Stimulated activated CD8-positive, alpha-beta memory T cell treated with anti-CD3 and anti-CD28 coated beads, Interleukin-15, amount 100 ng/mL, for 4 hours (primary cell): ENCODE measurements at regions not wholly inside any gene's neighbourhood (a gene's known extent, or its start where the extent isn't known, plus 50 kb on each side); places are given as distances from the start of the nearest gene placed in this dataset.
"Not testable (repeated sequence)": the region's sequence is repeated elsewhere in the genome, so short reads cannot be mapped to it uniquely, and the experiment has no call there.

Experiments
- DNase-seq, 2 donors: peaks; one replicate each; pipeline ENCODE4 v3.0.0-alpha.2; 2020; ENCODE audit warnings: low read depth in 2 of 2

DNA sequence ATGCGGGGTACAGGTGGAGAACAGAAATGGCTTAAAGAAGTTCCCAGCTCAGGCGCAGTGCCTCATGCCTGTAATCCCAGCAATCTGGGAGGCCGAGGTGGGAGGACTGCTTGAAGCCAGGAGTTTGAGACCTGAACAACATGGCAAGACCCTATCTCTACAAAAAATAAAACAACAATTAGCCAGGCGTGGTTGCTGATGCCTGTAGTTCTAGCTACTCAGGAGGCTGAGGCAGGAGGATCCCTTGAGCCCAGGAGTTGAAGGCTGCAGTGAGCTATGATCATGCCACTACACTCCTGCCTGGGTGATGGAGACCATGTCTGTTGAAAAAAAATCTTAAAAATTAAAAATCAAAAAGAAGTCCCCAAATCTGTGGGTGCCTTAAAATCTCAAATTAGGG is 228.3 kb upstream of the WSB1 start:
- no peak for DNase-seq

DNA sequence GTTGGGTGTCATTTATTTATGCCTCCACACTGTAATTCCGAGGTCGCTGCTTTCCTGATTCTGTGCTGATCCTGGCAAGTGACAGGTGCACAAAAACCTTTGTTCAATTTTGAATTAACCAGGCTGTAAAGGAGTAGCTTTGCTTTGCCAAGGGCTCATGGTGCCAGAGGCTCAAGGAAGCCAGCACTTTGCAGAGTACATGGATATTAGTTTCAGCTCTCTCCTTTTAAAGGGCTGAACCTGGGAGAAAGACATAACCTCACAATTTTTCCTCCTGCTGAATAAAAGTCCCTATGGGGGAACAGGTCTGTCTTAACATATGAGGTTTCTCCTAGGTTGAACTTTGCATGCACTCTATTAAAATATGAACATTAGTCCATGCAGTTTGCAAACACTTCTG is 227.6 kb upstream of the WSB1 start:
- no peak for DNase-seq

DNA sequence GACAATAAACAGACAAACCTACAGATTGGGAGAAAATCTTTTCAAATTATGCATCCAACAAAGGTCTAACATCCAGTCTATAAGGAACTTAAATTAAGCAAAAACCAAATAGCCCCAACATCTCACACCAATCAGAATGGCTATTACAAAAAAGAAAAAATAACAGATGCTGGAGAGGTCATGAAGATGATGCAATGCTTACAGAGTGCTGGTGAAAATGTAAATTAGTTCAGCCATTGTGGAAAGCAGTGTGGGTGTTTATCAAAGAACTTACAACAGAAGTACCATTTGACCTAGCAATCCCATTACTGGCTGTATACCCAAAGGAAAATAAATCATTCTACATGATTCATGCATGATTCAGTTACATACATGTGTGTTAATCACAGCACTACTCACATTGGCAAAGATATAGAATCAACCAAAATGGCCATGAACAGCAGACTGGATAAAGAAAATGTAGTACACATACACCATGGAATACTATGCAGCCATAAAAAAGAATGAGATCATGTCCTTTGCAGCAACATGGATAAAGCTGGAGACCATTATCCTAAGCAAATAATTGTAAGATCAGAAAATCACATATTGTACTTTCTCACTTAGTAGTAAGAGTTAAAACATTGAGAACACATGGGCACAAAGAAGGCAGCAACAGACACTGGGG is 223.9 kb upstream of the WSB1 start:
- no peak for DNase-seq

DNA sequence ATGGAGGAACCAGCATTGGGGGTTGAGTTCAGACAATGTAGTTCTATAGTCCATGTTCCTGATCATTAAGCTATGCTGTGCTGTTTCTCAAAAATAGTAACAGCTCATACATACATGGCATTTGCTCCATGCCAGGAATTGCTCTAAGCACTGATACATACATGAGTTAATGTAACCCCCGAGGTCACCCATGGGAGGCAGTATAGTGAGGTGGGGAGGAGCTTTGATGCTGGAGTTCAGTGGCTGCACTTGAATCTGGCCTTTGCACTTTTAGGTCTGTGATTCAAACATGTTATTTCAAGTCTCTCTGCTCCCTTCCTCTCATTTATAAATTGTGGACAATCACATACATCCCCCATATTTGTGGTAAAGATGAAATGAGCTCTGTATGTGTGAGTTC is 223.1 kb upstream of the WSB1 start:
- no peak for DNase-seq

DNA sequence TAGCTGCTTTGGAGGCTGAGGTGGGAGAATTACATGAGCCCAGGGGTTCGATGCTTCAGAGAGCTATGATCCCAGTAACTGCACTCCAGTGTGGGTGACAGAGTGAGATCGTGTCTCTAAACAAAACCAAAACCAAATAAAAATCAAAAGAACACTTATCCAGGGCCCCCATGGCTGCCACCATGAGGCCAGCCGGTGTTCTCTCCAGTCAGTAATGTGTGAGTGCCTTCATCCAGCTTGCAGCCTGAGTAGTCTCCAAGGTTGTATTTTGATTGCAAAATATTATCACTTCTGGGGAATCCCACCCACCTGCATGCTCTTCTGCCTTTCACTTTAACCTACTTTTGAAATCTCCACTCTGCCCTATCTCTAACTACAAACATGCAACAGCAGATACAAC is 221.0 kb upstream of the WSB1 start:
- DNase-seq, result no peak

DNA sequence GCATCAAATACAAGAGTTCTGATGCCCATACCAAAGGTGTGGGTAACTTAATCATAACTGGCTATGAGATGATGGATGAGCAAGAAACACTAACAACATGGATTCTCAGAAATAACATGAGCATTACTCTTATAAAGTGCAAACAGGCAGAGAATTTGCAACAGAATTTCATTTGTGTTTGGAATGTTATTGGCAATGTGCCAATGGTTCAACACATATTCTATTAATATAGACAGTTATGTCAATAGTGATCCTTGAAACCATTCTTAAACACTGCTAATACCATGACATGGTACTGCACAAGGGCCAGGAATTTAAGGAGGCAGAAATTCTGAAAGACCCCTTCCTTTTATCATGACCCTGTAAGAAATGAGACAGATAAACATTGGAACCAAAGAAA is 217.1 kb upstream of the WSB1 start:
- DNase-seq, result no peak

DNA sequence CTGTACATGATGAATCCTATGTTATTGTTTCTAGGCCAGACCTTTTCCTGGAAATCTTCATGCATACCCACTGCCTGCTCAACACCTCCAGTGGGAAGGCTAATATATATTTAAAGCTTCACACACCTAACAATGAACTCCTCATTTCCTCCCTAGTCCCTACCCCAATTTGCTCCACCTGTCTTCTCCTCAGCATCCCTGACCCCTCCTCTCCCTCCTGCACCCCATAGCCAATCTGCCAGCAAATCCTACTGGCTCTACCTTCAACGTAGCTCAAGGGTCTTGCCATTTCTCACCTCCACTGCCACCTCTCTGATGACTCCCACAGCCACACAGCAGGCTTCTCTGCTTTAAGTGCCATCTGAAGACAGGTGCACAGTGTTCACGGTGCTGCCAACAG is 215.6 kb upstream of the WSB1 start:
- no peak for DNase-seq

DNA sequence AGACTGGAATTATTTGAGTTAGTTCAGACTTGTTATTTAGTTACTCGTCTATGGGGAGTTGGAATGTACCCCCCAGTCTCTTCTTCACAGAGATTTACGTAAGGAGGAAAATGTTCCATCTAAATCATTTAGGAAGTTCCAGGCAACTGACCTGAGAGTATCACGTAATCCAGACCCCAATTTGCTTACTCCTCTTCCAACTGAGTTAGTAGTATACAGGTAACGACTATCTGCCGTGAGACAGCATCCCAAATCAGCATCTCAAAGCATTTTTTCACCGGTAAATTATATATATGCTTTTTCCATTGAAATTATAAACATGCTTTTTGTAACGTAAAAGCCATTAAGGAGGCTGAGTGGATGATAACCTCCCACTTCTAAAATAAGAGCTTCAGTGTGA is 214.3 kb upstream of the WSB1 start:
- DNase-seq, result no peak

DNA sequence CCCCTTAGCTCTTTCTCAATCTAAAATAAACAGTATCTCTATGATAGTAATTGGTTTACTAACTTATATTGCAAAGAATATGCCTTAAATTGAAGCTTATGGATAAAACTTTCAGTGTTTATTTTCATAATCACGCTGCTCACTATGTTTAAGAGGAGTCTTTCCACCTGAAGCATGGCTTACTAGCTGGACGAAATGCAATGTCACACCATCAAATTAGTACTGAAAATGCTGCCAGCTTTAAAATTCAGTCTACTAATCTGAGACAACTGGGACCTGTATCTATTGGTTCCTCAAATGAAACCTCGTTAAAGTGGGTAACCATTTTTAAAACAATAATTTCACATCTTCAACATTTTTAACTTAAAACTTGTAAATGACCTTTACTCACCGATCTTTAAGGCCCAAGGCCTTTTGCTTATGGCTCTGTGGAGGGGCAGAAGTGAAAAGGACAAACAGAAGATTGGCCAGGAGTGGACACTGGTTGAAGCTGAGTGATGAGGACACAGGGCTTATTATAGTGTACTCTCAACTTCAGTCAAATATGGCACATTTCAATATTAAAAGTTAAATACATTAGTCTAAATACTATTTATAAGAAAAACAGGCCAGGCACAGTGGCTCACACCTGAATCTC is 212.8 kb upstream of the WSB1 start:
- no peak for DNase-seq

DNA sequence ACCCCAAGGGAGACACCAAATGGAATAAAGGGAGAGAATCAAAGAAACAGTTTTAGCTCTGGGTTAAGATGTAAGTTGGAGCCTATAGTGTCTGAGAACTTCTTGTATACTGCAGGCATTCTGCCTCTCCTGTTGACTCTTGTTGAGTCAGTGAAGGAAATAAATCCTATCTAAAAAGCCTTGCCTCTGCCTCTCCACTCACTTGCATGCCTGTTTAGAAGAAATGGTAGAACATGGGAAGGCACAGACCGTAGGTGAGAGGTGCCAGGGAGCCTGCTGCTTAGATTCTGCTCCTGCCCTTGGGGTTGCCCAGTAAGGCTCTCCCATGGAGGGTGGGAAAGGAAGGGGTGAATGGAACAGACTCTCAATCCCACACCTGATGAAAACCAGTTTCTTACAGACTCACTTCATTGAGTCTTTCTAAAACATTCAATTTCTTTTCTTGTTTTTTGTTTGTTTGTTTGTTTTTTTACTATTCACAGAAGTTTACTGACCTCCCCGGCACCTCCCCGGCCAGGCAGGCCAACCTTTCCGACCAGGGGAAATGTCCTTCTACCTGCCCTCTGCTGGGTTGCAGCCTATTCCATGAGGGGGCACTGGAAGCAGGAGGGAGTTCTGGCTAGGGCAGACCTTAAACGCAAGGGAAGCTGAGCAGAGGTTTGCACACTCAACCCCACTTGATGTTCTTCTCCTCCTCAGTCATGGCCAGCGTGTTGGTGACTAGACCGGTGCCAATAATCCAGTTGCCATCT is 211.7 kb upstream of the WSB1 start:
- no peak for DNase-seq

DNA sequence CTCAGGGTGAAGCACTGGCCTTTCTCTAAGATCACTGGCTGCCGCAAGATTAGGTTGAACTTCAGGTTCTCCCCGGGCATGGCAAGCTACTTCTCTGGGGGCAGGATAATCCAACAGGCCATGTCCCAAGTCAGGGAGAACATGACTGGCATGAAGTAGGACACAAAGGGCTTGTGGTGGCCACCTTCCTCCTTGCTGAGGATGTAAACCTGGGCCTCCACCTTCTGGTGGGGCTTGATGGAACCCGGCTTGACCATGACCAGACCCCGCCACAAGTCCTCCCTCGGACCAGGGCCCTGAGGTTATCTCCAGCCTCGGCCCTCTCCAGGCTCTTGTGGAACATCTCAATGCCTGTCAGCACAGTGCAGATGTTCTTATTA is 211.1 kb upstream of the WSB1 start:
- no peak for DNase-seq

DNA sequence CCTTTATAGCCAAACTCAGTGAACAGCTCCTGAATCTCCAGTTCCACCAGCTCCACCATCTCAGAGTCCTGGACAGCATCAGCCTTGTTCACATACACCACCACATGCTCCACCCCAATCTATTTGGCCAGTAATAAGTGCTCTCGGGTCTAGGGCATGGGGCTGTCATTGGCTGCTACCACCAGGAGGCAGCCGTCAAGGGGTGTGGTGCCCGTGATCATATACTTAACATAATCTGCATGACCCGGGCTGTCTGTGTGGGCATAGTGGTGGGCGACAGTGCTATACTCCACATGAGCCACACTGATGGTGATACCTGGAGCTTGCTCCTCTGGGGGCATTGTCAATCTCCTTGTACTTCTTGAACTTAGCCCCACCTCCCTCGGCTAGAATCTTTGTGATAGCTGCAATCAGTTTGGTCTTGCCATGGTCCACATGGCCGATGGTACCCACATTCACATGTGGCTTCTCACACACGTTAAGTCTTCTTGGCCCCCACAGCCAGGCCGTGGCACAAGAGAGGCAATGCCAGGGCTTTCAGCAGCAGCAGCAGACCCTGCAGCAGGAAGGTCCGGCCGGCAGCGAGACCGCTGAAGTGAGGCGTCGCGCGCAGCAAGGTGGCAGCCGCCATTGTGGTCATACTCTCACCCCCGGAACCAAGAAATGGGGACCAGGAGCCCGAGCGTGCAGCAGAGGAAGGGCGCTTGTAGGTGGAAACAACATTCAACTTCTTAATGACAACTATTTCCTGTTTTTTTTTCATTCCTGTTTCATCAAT is 210.3 kb upstream of the WSB1 start:
- DNase-seq, result no peak

DNA sequence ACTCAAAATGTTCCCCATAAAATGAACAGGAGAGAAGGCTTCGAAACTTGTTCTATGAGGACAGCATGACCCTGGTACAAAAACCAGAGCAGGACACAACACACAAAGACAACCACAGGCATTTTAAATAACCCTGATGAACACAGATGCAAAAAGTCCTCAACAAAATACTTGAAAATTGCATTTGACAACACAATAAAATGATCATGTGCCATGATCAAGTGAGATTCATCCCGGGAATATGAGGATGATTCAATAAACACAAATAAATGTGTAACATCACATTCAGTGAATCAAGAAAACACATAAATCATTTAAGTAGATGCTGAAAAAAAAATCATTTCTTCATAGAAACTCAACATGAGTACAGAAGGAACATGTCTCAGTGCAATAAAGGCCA is 208.4 kb upstream of the WSB1 start:
- DNase-seq, result no peak

DNA sequence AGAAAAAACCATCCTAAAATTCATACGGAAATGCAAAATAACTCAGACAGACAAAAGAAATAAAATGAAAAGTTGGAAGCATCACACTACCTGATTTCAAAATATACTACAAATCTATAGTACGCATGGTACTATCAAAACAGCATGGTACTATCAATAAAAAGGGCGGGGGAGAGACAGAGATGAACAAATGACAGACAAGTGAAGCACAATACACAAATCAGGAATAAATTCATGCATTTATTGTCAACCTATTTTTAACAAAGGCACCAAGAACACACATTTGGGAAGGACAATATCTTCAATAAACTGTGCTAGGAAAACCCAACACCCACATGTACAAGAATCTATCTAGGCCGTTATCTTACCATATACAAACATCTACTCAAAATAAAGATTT is 207.4 kb upstream of the WSB1 start:
- no peak for DNase-seq

DNA sequence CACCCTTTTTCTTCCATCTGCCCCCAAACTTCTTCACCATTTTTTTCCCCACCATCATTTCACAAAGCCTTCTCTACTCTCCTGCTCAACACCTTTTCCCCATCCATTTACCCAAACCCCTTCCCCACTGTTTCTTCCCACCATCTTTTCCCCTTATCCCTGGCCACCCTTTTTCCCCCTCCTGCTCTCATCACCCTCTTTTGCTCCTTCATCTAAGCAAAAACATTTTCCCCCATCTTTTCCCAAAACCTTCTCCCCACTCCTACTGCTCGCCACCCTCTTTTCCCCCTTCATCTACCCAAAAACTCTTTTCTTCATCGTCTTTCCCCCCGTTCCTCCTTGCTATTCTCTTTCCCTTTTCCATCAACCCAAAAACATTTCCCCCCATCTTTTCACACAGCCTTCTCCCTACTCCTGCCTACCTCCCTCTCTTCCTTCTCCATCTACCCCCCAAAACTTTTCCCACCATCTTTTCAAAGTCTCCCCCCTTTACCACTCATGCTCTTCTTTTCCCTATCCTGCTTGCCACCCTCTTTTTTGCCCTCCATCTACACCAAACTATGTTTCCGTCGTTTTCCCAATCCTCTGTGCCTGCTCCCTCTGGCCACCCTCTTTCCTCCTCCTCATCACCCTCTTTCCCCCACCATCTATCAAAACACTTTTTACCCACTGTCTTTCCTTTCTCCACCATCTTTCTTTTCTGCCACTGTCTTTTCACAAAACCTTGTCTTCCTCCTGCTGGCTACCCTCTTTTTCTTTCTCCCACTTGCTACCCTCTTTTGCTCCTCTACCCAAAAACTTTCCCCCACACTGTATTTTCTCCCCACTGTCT is 205.8 kb upstream of the WSB1 start:
- no peak for DNase-seq

DNA sequence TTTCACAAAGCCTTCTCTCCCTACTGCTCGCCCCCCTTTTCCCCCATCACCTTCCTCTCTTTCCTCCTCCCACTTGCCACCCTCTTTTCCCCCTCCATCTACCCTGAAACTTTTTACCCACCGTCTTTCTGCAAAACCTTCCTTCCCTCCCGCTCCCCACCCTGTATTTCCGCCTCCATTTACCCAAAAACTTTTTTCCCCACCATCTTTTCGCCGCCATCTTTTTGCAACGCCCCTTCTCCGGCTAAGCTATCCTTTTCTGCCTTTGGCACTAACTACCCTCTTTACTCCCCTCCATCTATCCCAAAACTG is 205.2 kb upstream of the WSB1 start:
- no peak for DNase-seq

DNA sequence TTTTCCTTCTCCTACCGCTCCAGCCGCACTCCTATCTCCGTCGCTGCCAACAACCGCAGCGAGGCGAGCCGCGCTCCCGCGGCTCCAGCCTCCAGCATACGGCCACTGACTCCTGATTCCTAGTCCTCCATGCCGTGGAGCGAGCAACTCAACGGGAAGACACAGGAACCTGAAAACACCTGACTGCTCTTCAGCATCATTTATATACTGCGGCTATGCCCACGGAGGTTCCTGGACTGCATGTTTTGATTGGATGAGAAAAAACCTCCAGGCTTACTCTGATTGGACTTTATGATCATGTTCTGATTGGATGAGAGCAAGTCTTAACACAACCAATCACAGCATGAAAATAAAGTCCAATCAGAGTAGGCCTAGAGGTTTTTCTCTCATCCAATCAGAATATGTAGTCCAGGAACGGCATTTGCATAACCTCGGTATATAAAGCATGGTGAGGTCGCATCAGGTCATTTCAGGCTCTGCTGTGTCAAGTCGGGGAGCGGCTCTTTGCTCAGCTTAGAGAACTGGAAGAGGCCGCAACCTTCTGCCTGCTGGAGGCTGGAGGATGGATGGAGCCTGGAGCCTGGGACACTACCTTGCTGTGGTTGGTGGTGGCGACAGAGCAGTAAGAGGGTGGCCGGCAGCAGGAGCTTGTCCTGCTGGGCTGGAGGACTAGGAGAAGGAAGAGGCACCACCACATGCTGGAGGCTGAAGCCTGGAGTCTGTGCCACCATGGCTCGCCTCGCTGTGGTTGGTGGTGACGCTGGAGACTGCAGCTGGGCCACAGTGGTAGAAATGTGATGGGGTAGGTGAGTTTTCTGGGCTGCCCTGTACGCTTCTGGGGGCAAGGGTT is 204.6 kb upstream of the WSB1 start:
- DNase-seq, result not testable (repeated sequence)

DNA sequence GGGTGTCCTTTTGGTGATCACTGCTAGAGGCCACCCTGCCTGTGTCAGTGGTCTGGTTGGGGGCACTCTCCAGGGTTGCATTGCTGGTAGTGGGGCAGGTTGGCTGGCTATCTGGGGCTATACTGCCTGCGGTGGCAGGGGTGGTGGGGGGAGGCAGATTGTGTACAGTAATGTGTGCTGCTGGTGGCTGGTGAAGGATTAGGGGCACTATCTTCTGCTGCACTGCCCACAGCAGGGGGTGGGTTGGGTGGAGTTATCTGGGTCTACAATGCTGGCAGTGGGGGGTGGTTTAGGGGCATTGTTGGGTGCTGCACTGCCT is 204.0 kb upstream of the WSB1 start:
- DNase-seq, result no peak

DNA sequence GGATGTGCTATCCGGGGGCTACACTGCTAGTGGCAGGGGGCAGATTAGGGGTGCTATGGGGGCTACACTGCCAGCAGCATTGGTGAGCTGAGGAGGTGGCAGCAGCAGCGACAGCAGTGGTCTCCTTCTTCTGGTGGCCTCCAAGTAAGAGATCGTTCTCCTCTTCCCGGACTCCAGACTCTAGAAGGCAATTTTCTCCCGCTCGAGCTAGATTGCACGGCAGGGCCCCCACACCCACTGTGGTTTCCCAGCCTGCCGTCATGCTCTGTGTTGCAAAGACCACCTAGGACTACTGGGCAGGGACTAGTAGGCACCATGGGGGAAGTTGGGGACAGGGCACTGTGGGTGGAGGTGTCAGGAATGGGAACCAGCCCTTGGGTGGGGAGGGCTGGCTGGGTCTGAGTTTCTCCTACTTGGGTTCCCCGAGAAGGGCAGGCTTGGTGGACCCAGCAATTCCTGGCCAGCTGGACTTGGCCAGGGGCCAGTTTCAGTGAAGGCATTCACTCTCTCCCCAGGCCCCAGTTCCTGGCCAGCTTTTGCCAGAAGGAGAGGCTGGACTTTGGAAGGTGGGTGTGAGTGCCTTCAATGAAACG is 203.4 kb upstream of the WSB1 start:
- DNase-seq, result not testable (repeated sequence)

DNA sequence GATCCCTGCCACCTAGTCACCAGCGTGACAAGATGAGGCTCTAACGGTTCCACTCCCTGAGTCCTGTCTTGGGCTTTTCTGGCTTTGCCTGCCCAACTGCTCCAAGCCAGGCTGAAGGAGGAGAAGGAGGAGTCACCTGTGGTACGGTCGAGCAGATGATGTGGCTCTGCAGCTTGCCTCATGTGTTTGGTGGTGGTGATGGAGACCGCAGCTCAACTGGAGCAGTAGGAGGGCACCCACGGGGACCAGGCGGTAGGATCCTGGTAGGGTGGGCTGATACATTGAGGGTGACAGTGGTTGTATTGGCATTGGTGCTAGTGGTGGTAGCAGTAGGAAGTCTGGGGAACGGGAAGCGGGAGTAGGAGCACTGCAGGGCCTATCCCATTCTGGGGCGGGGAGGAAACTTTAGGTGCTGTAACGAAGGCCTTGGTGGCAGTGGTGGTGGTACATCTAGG is 202.8 kb upstream of the WSB1 start:
- no peak for DNase-seq

DNA sequence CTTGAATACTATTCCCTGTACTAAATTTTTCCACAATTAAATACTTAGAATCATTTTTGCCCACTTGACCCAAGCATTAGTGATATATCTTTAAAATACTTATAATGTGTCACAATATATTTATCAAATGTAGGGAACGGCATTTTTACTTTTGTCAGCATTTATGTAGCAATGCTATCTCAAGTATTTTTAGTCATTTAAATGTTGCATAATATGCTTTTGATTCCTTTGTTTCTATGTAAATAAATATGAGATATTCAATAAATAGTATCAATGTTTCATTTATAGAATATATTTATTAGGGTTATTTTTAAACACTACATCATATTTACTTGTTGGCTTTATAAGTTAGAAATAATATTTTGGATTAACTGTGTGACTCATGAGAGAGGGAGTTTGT is 199.7 kb upstream of the WSB1 start:
- not testable (repeated sequence) for DNase-seq
